NCI-H82 treated with DMSO at 0.1 percent for 48 hours (cell line): ENCODE measurements at regions not wholly inside any gene's neighbourhood (a gene's known extent, or its start where the extent isn't known, plus 50 kb on each side); places are given as distances from the start of the nearest gene placed in this dataset.
"Not testable (repeated sequence)": the region's sequence is repeated elsewhere in the genome, so short reads cannot be mapped to it uniquely, and the experiment has no call there.

Experiments used
- DNase-seq: peaks from one replicate; lab custom pipeline; 2025; ENCODE audit not compliant: unreplicated experiment; lab: John Stamatoyannopoulos, UW

DNA sequence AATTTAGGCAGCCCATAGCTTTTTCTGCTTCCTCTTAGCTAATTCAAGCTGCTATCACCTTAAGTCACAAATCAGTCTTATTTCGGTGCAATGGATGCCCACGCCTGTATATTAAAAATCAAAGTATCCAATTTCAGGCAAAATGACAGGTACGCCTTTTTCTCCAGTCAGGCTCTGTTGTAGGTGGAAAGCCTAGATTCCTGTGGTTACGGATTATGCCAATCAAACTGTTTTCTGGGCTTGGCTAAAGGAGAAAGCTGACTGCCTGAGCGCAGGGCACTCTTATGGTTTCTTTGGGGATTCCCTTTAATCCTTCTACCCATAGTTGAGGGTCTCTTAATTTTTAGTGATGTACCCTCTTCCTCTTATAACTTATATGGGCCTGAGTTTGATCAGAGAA is 550.5 kb downstream of the PDHA2 start:
- DNase-seq, result no peak

- DNase-seq, result no peak
Measured at GRCh38 chr4:96395747-96396146, 555.9 kb downstream of the PDHA2 start.

GRCh38 chr4:96406742-96407141 is 566.8 kb downstream of the PDHA2 start:
- DNase-seq, result no peak

DNA sequence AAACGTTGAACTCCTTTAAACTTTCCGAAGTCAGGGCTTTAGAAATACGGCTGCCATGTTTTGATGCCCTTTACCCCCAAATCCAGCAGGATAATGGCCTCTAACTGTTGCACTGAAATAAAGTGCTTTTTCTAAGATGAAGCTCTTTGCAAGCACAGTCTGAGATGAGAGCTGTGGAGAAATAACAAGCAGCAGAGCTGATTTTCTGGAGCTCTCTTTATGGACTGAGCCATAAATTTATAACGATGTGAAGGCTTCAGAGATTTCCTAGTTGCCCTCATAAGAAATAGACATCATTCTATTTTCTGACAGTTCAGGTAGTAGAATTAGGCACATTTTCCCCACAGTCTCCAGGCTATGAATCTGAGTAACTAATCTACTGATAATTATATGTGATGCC is 567.3 kb downstream of the PDHA2 start:
- DNase-seq, result no peak

DNA sequence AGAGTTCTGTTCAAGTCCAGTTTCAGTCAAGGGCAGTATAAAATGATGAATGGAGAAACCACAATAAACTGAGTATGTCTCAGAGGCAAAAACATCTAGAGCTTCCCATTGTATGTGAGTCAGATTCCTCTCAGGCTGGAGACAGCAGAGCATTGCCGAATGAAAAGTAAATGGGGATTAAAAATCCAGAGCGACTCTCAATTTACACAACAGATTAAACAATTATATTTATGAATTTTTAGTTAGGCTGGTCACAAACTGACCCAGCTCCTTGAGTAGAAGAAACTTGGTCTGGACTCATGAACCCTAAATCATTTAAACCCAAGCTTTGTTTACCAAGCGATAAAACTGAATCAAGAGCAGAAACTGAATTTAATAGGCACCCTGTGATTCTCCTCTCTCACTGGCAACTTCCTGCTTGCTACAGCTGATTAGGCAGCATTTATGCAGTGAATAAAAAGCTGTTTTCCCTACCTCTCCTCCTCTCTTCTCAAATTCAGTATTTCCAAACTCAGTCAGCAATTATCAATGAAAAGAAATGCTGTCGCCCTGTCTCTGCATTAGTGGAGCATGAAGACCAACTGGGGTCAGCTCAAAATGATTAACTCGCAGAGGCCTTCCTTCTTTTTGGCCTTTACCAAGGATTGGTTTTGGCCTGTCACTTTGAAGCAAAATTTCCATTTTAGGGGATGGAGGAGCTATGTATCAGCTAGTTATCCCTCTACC is 568.0 kb downstream of the PDHA2 start:
- DNase-seq, result no peak

- not testable (repeated sequence) for DNase-seq
Measured at GRCh38 chr4:96414853-96415252, 575.0 kb downstream of the PDHA2 start.

DNA sequence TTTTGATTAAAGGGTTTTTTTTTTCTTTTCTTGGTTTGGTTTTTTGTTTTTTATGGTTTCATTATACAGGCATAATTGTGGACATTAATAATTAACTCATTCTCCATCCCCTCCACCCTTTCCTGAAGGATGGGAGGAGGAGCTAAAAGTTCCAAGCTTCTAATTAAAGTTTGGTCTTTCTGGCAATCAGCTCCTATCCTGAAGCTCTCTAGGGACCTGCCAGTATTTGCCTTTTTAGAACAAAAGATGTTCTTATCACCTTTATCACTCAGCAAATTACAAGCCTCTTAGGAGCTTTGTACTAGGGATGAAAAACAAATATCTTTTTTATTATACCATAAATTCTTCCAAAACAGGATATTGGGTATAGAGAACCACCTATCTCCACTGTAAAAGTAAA is 589.8 kb downstream of the PDHA2 start:
- no peak for DNase-seq

DNA sequence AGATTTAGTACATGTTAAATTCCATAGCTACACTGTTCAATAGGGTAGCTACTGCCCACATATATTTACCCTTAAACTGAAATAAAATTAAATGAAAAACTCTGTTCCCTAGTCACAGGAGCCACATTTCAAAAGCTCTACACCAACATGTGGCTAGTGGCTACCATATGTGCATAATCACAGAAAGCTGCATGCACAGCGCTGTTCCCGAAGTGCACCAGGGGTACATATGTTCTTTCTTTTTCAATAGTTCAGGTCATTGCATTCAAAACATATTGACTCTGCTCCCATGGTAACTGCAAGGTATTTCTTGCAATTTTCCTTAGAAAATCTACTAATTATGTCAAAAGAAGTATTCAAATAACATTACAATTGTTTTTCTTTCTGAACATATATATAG is 591.2 kb downstream of the PDHA2 start:
- no peak for DNase-seq

DNA sequence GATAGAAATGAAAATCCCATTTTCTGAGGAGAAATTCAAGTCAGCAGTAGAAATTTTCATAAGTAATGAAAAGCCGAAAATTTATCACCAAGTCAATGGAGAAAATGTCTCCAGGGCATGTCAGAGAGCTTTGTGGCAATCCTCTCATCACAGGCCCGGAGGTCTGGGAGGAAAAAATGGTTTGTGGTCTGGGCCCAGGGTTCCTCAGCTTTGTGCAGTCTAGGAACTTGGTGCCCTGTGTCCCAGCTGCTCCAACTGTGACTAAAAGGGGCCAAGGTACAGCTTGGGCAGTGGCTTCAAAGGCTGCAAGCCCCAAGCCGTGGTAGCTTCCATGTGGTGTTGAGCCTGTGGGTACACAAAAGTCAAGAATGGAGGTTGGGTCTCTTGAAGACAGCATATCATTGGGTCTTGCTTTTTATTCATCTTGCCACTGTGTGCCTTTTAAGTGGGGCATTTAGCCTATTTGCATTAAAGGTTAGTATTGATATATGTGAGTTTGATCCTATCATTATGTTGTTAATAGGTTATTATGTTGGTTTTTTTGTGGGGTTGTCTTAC is 608.5 kb downstream of the PDHA2 start:
- no peak for DNase-seq

DNA sequence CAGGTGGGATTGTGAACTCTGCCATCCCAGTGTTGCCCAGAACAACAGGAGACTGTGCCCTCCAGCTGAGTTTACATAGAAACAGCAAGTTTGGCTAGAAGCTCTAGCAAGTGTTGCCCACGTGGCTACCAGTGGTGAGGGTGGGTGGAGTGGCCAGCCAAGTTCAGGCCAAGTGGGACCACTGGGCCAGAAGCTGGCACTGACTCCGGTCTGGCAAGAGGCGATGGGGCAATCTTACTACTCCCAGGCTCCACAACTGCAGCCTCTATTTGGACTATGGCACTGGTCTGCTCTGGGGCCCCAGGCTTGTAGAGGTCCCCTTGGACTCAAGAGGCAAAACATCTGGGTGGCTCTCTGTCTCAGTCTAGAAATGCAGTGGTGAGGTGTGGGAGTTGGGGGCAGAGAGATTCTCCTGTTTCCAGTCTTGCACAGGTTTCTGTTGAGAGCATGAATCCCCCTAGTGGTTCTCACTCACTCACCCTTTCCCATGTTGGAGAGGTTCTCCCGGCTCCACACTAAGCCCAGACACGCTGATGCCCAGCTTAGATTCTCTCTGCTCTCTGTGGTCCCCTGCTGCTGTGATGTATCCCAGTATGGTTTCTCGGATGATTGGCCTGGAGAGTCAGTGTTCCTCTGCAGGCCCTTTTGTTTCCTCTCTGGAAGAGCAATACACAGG is 615.3 kb downstream of the PDHA2 start:
- no peak for DNase-seq

- DNase-seq, result not testable (repeated sequence)
Measured at GRCh38 chr4:96458031-96458430, 618.1 kb downstream of the PDHA2 start.

DNA sequence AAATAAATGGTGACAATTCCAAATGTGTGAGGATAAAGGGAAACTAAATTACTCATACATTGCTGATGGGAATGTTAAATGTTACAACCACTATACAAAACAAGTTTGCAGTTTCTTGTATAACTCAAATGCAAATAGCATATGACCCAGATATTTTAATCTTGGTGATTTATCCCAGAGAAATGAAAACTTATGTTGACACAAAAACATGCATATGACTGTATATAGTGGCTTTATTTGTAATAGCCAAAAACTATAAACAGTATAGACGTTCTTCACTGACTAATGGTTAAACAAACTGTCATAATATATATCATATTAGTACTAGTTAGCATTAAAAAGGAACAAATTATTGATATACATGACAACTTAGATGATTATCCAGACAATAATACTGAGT is 619.2 kb downstream of the PDHA2 start:
- DNase-seq, result no peak

GRCh38 chr4:96465834-96466233 is 625.9 kb downstream of the PDHA2 start:
- no peak for DNase-seq

- no peak for DNase-seq
Measured at GRCh38 chr4:96471956-96472867, 632.3 kb downstream of the PDHA2 start.

GRCh38 chr4:96473246-96473645 is 633.4 kb downstream of the PDHA2 start:
- no peak for DNase-seq

- DNase-seq, result no peak
Measured at GRCh38 chr4:96483308-96484030, 643.6 kb downstream of the PDHA2 start.

DNA sequence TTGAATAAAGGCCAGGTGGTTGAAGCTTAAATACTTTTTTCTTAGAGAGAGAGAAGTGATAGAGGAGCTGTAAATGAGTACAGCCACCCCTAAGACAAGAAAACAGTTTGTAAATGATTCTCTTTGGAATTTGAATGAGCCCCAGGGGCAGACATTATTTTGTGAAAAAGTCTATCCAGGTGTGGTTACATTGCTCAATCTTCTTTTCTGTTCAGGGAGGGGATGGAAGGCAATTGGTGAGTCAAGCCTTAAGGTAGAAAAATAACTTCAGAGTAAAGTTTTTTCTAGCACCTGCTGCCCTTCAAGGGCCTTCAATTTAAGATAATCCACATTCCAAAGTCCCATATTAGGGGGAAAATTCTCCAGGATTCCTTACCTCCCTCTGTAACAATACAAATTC is 646.7 kb downstream of the PDHA2 start:
- DNase-seq, result no peak

- no peak for DNase-seq
Measured at GRCh38 chr4:96497621-96498020, 657.7 kb downstream of the PDHA2 start.

- no peak for DNase-seq
Measured at GRCh38 chr4:96504386-96504785, 664.5 kb downstream of the PDHA2 start.

DNA sequence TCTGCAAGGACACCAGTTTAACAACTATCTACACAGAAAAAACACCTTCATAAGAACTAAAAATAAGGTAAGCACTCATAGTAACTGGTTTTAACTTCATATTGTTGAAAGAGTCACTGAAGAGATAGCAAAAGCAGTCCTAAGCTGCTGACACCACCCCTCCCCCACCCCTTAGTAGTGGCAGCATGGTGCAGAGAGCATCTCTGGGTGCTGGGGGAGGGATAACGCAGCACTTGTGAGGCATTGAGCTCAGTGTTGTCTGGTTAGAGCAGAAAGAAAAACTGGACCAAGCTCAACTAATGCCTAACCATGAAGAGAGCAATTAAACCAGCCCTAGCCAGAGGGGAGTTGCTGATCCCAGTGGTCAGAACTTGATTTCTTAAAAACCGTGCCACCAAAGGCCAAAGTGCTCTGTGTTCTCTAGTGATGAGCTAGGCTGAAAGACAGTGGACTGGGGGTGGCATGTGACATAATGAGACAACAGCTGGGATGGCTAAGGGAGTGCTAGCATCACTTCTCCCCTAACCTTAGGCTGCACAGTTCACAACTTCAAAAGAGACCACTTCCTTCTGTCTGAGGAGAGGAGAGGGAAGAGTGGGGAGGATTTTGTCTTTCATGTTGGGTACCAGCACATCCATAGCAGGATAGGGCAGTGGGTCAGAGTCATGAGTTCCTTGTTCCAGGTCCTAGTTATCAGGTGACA is 669.3 kb downstream of the PDHA2 start:
- no peak for DNase-seq
